ENCODE measurements at regions not wholly inside any gene's neighbourhood (a gene's known extent, or its start where the extent isn't known, plus 50 kb on each side); places are given as distances from the start of the nearest gene placed in this dataset.

- Mint-ChIP-seq H3K27ac (ENCODE audit: unreplicated experiment) (no peak overlapping the region), H3K36me3 (ENCODE audit: unreplicated experiment) (no peaks in the 10 kb centered on the region), H3K9me3 (ENCODE audit: unreplicated experiment) (no peaks in the 10 kb centered on the region), H3K4me1 (ENCODE audit: low read depth, unreplicated experiment) (peaks cover 25% of the 10 kb centered on the region), H3K27me3 (ENCODE audit: unreplicated experiment) (no peaks in the 10 kb centered on the region), H3K4me3 (ENCODE audit: unreplicated experiment) (no peak overlapping the region)
- TF ChIP-seq CTCF (IDR thresholded peaks at IDR 0.05; ENCODE audit: partially characterized antibody, unreplicated experiment) = no peak
- no peak for DNase-seq
These were observed 1597.1 kb upstream of the MIR17HG start for GRCh38 chr13:89750371-89750770.

GRCh38 chr13:89751432-89751930, 1596.0 kb upstream of the MIR17HG start:
- TF ChIP-seq CTCF (IDR thresholded peaks at IDR 0.05; ENCODE audit: partially characterized antibody, unreplicated experiment) = no peak
- Mint-ChIP-seq H3K36me3 (ENCODE audit: unreplicated experiment) (no peaks in the 10 kb centered on the region), H3K4me1 (ENCODE audit: low read depth, unreplicated experiment) (peaks cover 15% of the 10 kb centered on the region), H3K9me3 (ENCODE audit: unreplicated experiment) (no peaks in the 10 kb centered on the region), H3K27me3 (ENCODE audit: unreplicated experiment) (no peaks in the 10 kb centered on the region), H3K27ac (ENCODE audit: unreplicated experiment) (no peak overlapping the region), H3K4me3 (ENCODE audit: unreplicated experiment) (no peak overlapping the region)
- no peak for DNase-seq

GRCh38 chr13:89752394-89752793, 1595.1 kb upstream of the MIR17HG start:
- TF ChIP-seq CTCF (IDR thresholded peaks at IDR 0.05; ENCODE audit: partially characterized antibody, unreplicated experiment) = no peak
- peaks cover 8% of the 10 kb centered on the region for H3K4me1 Mint-ChIP-seq (ENCODE audit: low read depth, unreplicated experiment)
- no peaks in the 10 kb centered on the region for H3K36me3 Mint-ChIP-seq (ENCODE audit: unreplicated experiment)
- H3K27ac Mint-ChIP-seq (ENCODE audit: unreplicated experiment) = no peak overlapping the region
- no peak for DNase-seq
- no peak overlapping the region for H3K4me3 Mint-ChIP-seq (ENCODE audit: unreplicated experiment)
- no peaks in the 10 kb centered on the region for H3K9me3 Mint-ChIP-seq (ENCODE audit: unreplicated experiment)
- H3K27me3 Mint-ChIP-seq (ENCODE audit: unreplicated experiment) = no peaks in the 10 kb centered on the region

GRCh38 chr13:89755729-89756492, 1591.6 kb upstream of the MIR17HG start:
- Mint-ChIP-seq H3K27me3 (ENCODE audit: unreplicated experiment) (no peaks in the 10 kb centered on the region), H3K4me3 (ENCODE audit: unreplicated experiment) (no peak overlapping the region), H3K4me1 (ENCODE audit: low read depth, unreplicated experiment) (peaks cover 6% of the 10 kb centered on the region), H3K27ac (ENCODE audit: unreplicated experiment) (no peak overlapping the region), H3K36me3 (ENCODE audit: unreplicated experiment) (no peaks in the 10 kb centered on the region), H3K9me3 (ENCODE audit: unreplicated experiment) (no peaks in the 10 kb centered on the region)
- no peak for TF ChIP-seq CTCF (IDR thresholded peaks at IDR 0.05; ENCODE audit: partially characterized antibody, unreplicated experiment)
- DNase-seq = no peak

GRCh38 chr13:89763005-89763404, 1584.5 kb upstream of the MIR17HG start:
- Mint-ChIP-seq H3K4me3 (ENCODE audit: unreplicated experiment) (no peak overlapping the region), H3K4me1 (ENCODE audit: low read depth, unreplicated experiment) (no peaks in the 10 kb centered on the region), H3K27me3 (ENCODE audit: unreplicated experiment) (no peaks in the 10 kb centered on the region), H3K36me3 (ENCODE audit: unreplicated experiment) (no peaks in the 10 kb centered on the region), H3K27ac (ENCODE audit: unreplicated experiment) (no peak overlapping the region), H3K9me3 (ENCODE audit: unreplicated experiment) (no peaks in the 10 kb centered on the region)
- no peak for TF ChIP-seq CTCF (IDR thresholded peaks at IDR 0.05; ENCODE audit: partially characterized antibody, unreplicated experiment)
- no peak for DNase-seq
